ENCODE measurements at regions not wholly inside any gene's neighbourhood (a gene's known extent, or its start where the extent isn't known, plus 50 kb on each side); places are given as distances from the start of the nearest gene placed in this dataset.
"Not testable (repeated sequence)": the region's sequence is repeated elsewhere in the genome, so short reads cannot be mapped to it uniquely, and the experiment has no call there.

DNA sequence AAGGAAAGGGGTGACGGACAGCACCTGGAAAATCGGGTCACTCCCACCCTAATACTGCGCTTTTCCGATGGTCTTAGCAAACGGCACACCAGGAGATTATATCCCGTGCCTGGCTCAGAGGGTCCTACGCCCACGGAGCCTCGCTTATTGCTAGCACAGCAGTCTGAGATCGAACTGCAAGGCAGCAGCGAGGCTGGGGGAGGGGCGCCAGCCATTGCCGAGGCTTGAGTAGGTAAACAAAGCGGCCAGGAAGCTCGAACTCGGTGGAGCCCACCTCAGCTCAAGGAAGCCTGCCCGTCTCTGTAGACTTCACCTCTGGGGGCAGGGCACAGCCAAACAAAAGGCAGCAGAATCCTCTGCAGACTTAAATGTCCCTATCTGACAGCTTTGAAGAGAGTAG, 91.5 kb upstream of the MBIP start:
- not testable (repeated sequence) for DNase-seq (ENCODE audit: low read depth, low spot score)

- DNase-seq (ENCODE audit: low read depth, low spot score): no peak
Measured at GRCh38 chr14:36408388-36408787, 88.0 kb upstream of the MBIP start.

GRCh38 chr14:36405589-36406274, 85.3 kb upstream of the MBIP start:
- DNase-seq (ENCODE audit: low read depth, low spot score): no peak

GRCh38 chr14:36402867-36403266, 82.4 kb upstream of the MBIP start:
- no peak for DNase-seq (ENCODE audit: low read depth, low spot score)

DNA sequence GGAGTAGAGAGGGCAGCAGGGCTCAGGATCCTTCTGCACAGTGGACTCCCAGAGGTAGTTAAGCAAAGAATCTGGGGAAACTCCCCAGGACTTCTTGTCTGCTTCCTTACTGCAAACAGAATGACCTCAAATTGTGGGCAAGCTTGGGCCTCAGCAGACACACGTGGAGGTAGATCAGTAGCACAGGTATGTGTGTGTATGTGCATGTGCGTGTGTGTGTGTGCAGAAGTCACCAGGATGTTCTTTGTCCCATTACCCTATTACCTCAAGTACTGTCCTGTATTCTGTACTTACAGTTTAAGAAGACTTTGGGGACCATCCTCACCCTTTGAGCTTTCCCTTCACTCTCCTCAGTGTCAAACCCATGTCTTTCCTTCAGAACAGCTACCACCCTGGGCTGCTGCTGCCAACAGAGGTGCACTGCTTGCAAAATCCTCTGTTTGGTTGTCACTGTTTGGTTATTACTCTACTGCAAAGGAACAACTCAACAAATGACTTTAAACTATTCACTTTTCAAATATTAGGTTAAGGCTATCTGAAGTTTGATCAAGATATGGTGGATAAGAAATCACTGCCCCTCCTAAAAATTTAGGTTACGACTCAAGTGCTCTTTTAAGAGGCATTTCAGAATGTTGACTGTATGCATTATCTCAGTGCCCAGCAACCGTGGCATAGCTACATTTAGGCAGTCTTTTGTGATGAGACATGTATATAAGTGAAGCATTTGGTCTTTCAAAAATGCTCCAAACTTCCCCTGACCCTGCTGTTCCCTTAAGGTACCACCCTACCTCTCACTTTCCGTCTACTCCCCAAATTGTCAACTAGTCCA, 78.2 kb upstream of the MBIP start:
- no peak for DNase-seq (ENCODE audit: low read depth, low spot score)

- DNase-seq (ENCODE audit: low read depth, low spot score): no peak
Measured at GRCh38 chr14:36397357-36397756, 76.9 kb upstream of the MBIP start.

DNA sequence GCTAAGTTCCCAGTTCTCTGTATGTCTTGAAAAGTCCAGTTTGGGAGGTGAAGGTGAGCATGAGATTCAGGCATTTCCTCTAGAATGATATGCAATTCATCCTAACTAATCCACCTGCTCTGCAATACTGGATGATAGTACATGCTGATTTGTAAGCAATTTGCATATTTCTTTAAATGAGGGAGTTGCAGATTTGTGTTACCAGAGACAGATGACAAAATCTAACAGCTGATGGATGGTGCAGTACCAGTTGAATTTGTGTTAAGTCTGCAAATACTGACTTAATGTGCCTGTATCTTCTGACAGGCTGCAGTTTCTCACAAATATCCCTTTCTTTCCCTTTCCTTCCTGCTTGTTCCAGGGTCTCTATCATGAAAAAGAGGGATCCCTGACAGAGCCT, 76.4 kb upstream of the MBIP start:
- no peak for DNase-seq (ENCODE audit: low read depth, low spot score)

DNA sequence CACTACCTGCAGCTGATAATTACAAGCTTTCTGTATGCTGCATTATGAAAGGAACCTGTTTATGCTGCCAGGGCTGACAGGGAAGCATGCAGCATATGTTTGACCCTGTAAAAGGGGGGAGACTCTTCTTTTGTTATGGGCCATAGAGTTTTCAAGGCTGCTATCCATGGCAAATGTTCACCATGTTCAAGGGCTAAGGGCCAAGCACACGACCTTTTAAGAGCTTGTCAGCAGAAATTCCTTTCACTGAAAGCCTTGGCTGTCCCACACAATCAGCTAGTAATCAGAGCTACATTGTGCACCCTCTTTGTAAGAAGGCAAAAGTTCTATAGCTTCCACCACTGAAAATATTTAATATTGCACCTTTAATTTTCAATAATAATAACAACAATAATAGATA, 74.2 kb upstream of the MBIP start:
- DNase-seq (ENCODE audit: low read depth, low spot score): no peak

DNA sequence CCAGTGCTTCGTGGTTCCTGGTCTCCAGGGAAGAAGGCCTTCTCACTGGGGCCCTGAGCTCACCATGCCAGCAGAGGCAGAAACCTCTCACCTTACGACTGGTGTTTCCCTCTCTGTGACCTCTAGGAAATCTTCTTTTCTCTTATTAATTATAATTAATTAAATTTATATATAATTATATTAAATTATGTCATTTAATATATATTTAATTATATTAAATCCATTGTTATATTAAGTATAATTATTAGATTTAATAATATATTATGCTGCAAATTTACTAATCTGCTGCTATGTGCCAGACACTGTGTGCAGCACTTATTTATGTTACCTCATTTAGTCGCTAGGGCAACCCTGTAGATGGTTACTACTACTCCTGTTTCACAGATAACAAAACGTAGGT, 70.3 kb upstream of the MBIP start:
- DNase-seq (ENCODE audit: low read depth, low spot score): no peak

GRCh38 chr14:36383767-36384431, 63.5 kb upstream of the MBIP start:
- DNase-seq (ENCODE audit: low read depth, low spot score): no peak

DNA sequence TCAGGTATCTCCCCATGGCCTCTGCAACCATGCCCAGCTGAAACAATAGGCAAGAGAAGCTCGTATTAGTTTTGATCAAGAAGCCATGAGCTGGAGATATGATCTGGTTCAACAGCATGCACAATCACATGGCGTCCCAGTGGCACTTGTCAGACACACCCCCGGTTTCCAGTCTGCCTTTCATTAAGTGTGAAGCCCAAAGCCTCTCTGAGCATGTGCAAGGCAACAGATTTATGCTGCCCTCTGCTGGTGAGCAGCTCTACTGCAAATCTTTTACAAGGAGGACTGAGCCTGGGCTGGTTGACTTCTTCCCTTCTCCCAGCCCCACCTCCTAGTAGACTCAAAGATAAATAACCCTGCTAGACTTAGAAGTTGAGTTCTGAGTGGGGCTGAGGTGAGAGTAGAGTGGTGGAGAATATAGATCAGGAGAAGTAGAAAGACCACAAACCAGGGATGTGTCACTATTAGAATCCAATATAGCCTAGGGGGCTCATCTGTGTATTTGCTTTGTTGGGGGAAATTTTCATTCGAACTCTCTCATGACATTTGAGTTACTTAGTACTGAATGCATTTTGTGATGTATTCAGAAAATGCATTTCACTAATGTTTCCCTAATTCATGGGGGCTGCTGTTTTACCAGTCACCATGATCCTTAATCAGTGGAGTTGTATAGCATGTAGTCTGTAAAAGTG, 53.7 kb upstream of the MBIP start:
- DNase-seq (ENCODE audit: low read depth, low spot score): peak; percentile 7

Measured in brain pericyte (primary cell).